ENCODE measurements at regions not wholly inside any gene's neighbourhood (a gene's known extent, or its start where the extent isn't known, plus 50 kb on each side); places are given as distances from the start of the nearest gene placed in this dataset.
A peak's percentile ranks its signal among the peaks of the same experiment; 100 is the strongest.

- ChIA-PET POLR2A (no interaction called here), CTCF (no interaction called here)
- Mint-ChIP-seq H3K4me3 (no peak overlapping the region), H3K9me3 (ENCODE audit: insufficient read depth) (no peaks in the 10 kb centered on the region), H3K4me1 (peaks cover 54% of the 10 kb centered on the region), H3K27ac (no peak overlapping the region), H3K27me3 (peaks cover 14% of the 10 kb centered on the region)
- H3K27ac ChIP-seq (ENCODE audit: low read length in 2 of 2) = no peak overlapping the region
- TF ChIP-seq CTCF (IDR thresholded peaks at IDR 0.05) = no peak
- TF ChIP-seq EZH2 (IDR thresholded peaks at IDR 0.05; ENCODE audit: borderline replicate concordance, insufficient read depth, low read depth, low read length, poor library complexity, severe bottlenecking) = no peak
- ATAC-seq (ENCODE audit: low read depth) (no peak), DNase-seq (no peak)
- no peak overlapping the region for H3K9ac ChIP-seq (ENCODE audit: low read length)
- H3K4me1 ChIP-seq (ENCODE audit: control insufficient read depth in 2 of 2, insufficient read depth in 2 of 2, low read length in 2 of 2) = peaks cover 42 to 43% of the 10 kb centered on the region in 2 donors
- H3K4me3 ChIP-seq (ENCODE audit: control extremely low read depth in 1 of 5, extremely low read depth in 1 of 5, insufficient read depth in 1 of 5, low read depth in 2 of 5, low read length in 4 of 5) = no peak overlapping the region
- no peaks in the 10 kb centered on the region for H3K9me3 ChIP-seq (ENCODE audit: control extremely low read depth in 1 of 3, control insufficient read depth in 2 of 3, insufficient read depth in 1 of 3, low read length in 2 of 3)
- no peaks in the 10 kb centered on the region for H3K27me3 ChIP-seq (replicated peaks in 1 of 4; ENCODE audit: control extremely low read depth in 1 of 4, control insufficient read depth in 3 of 4, insufficient read depth in 4 of 4, low read length in 3 of 4)
- no peaks in the 10 kb centered on the region for H3K36me3 ChIP-seq (replicated peaks in 1 of 2; ENCODE audit: control extremely low read depth in 1 of 2, control insufficient read depth in 1 of 2, extremely low read depth in 1 of 2, insufficient read depth in 2 of 2, low read length in 1 of 2)
- H3K79me2 ChIP-seq (ENCODE audit: control insufficient read depth, insufficient read depth, low read length) = no peaks in the 10 kb centered on the region
- intact Hi-C loops (cut with micrococcal nuclease) = no loop called here
- H2AFZ ChIP-seq (ENCODE audit: insufficient read depth, low read depth, low read length, poor library complexity, severe bottlenecking) = no peak overlapping the region
- H3K4me2 ChIP-seq (replicated peaks; ENCODE audit: low read depth, low read length, poor library complexity, severe bottlenecking) = peak overlapping the region; percentile 43
- WGBS (ENCODE audit: insufficient coverage) = 76% methylated on average over 4 of the region's 4 CpGs
- no peaks in the 10 kb centered on the region for H4K20me1 ChIP-seq (ENCODE audit: control insufficient read depth, insufficient read depth, low read length, poor library complexity, severe bottlenecking)
Measured at GRCh38 chr1:18038051-18038450, 69.5 kb upstream of the IGSF21 start.

GRCh38 chr1:18039102-18039501 is 68.5 kb upstream of the IGSF21 start:
- H3K4me3 ChIP-seq (ENCODE audit: control extremely low read depth in 1 of 5, extremely low read depth in 1 of 5, insufficient read depth in 1 of 5, low read depth in 2 of 5, low read length in 4 of 5) = no peak overlapping the region
- H3K36me3 ChIP-seq (replicated peaks in 1 of 2; ENCODE audit: control extremely low read depth in 1 of 2, control insufficient read depth in 1 of 2, extremely low read depth in 1 of 2, insufficient read depth in 2 of 2, low read length in 1 of 2) = no peaks in the 10 kb centered on the region
- POLR2A ChIA-PET = no interaction called here
- intact Hi-C loops (cut with micrococcal nuclease) = no loop called here
- CTCF ChIA-PET = no interaction called here
- ATAC-seq (ENCODE audit: low read depth) (no peak), DNase-seq (no peak)
- H3K4me3 Mint-ChIP-seq = no peak overlapping the region
- no peak overlapping the region for H3K9ac ChIP-seq (ENCODE audit: low read length)
- H4K20me1 ChIP-seq (ENCODE audit: control insufficient read depth, insufficient read depth, low read length, poor library complexity, severe bottlenecking) = no peaks in the 10 kb centered on the region
- TF ChIP-seq EZH2 (IDR thresholded peaks at IDR 0.05; ENCODE audit: borderline replicate concordance, insufficient read depth, low read depth, low read length, poor library complexity, severe bottlenecking) (no peak), CTCF (IDR thresholded peaks at IDR 0.05) (no peak)
- WGBS (ENCODE audit: insufficient coverage) = no CpG with 5 or more reads among the region's 1 CpG
- H3K79me2 ChIP-seq (ENCODE audit: control insufficient read depth, insufficient read depth, low read length) = no peaks in the 10 kb centered on the region
- H3K9me3 Mint-ChIP-seq (ENCODE audit: insufficient read depth) = no peaks in the 10 kb centered on the region
- peaks cover 43 to 46% of the 10 kb centered on the region in 2 donors for H3K4me1 ChIP-seq (ENCODE audit: control insufficient read depth in 2 of 2, insufficient read depth in 2 of 2, low read length in 2 of 2)
- H3K27ac ChIP-seq (ENCODE audit: low read length in 2 of 2) = no peak overlapping the region
- H3K27me3 Mint-ChIP-seq = peaks cover 15% of the 10 kb centered on the region
- peaks cover 59% of the 10 kb centered on the region for H3K4me1 Mint-ChIP-seq
- H3K27ac Mint-ChIP-seq = no peak overlapping the region
- no peak overlapping the region for H3K4me2 ChIP-seq (replicated peaks; ENCODE audit: low read depth, low read length, poor library complexity, severe bottlenecking)
- H3K9me3 ChIP-seq (ENCODE audit: control extremely low read depth in 1 of 3, control insufficient read depth in 2 of 3, insufficient read depth in 1 of 3, low read length in 2 of 3) = no peaks in the 10 kb centered on the region
- no peak overlapping the region for H2AFZ ChIP-seq (ENCODE audit: insufficient read depth, low read depth, low read length, poor library complexity, severe bottlenecking)
- H3K27me3 ChIP-seq (replicated peaks in 1 of 4; ENCODE audit: control extremely low read depth in 1 of 4, control insufficient read depth in 3 of 4, insufficient read depth in 4 of 4, low read length in 3 of 4) = no peaks in the 10 kb centered on the region
